HK-2 (cell line): ENCODE measurements at regions not wholly inside any gene's neighbourhood (a gene's known extent, or its start where the extent isn't known, plus 50 kb on each side); places are given as distances from the start of the nearest gene placed in this dataset.
"Not testable (repeated sequence)": the region's sequence is repeated elsewhere in the genome, so short reads cannot be mapped to it uniquely, and the experiment has no call there.

Source experiments
- DNase-seq: peaks from one replicate; pipeline ENCODE4 v3.0.0-alpha.2; 2018; ENCODE audit not compliant: unreplicated experiment

- no peak for DNase-seq
Observed at GRCh38 chr14:48052973-48053372, 377.6 kb upstream of the MDGA2 start.

- no peak for DNase-seq
Observed at GRCh38 chr14:48035836-48036235, 360.4 kb upstream of the MDGA2 start.

- no peak for DNase-seq
Observed at GRCh38 chr14:48027115-48027514, 351.7 kb upstream of the MDGA2 start.

- DNase-seq = no peak
Observed at GRCh38 chr14:48023881-48024280, 348.5 kb upstream of the MDGA2 start.

- DNase-seq = not testable (repeated sequence)
Observed at GRCh38 chr14:48011484-48011883, 336.1 kb upstream of the MDGA2 start.

- DNase-seq = no peak
Observed at GRCh38 chr14:48008646-48009045, 333.2 kb upstream of the MDGA2 start.

GRCh38 chr14:48005986-48006385 lies 330.6 kb upstream of the MDGA2 start:
- DNase-seq = no peak

- DNase-seq = no peak
Observed at GRCh38 chr14:47993883-47994282, 318.5 kb upstream of the MDGA2 start.

- DNase-seq = no peak
Observed at GRCh38 chr14:47988175-47988574, 312.8 kb upstream of the MDGA2 start.

- DNase-seq = no peak
Observed at GRCh38 chr14:47978871-47979270, 303.5 kb upstream of the MDGA2 start.

GRCh38 chr14:47976139-47976538 lies 300.7 kb upstream of the MDGA2 start:
- DNase-seq = no peak

GRCh38 chr14:47966076-47966810 lies 290.8 kb upstream of the MDGA2 start:
- no peak for DNase-seq

GRCh38 chr14:47961634-47962033 lies 286.2 kb upstream of the MDGA2 start:
- no peak for DNase-seq

GRCh38 chr14:47959740-47960139 lies 284.3 kb upstream of the MDGA2 start:
- DNase-seq = no peak

GRCh38 chr14:47949006-47949405 lies 273.6 kb upstream of the MDGA2 start:
- no peak for DNase-seq

GRCh38 chr14:47935332-47935731 lies 259.9 kb upstream of the MDGA2 start:
- DNase-seq = no peak

- no peak for DNase-seq
Observed at GRCh38 chr14:47929334-47929733, 253.9 kb upstream of the MDGA2 start.

GRCh38 chr14:47921133-47921532 lies 245.7 kb upstream of the MDGA2 start:
- no peak for DNase-seq

GRCh38 chr14:47919997-47920396 lies 244.6 kb upstream of the MDGA2 start:
- no peak for DNase-seq

GRCh38 chr14:47919334-47919846 lies 244.0 kb upstream of the MDGA2 start:
- no peak for DNase-seq

- peak; percentile 6 for DNase-seq
Observed at GRCh38 chr14:47917344-47917954, 242.0 kb upstream of the MDGA2 start.

- not testable (repeated sequence) for DNase-seq
Observed at GRCh38 chr14:47901141-47901540, 225.7 kb upstream of the MDGA2 start.

- no peak for DNase-seq
Observed at GRCh38 chr14:47899685-47900084, 224.3 kb upstream of the MDGA2 start.
